HEK293 (cell line): ENCODE measurements at regions not wholly inside any gene's neighbourhood (a gene's known extent, or its start where the extent isn't known, plus 50 kb on each side); places are given as distances from the start of the nearest gene placed in this dataset.

Experiments used
- PRDM2 ChIP-seq: fragments of 450-650 bp; formaldehyde crosslinking; IDR thresholded peaks from 2 replicates; pipeline ENCODE4 v1.5.1; 2016; ENCODE audit warnings: missing biosample characterization, missing genetic modification characterization, borderline replicate concordance
- ZSCAN16 ChIP-seq: fragments of 450-650 bp; formaldehyde crosslinking; IDR thresholded peaks from 2 replicates; pipeline ENCODE4 v1.5.1; 2016; ENCODE audit warnings: missing biosample characterization, missing genetic modification characterization
- TF ChIP-seq, protein P1 (sequence below): fragments of 450-650 bp; formaldehyde crosslinking; IDR thresholded peaks from 2 replicates; pipeline ENCODE4 v1.5.1; 2016; ENCODE audit warnings: missing biosample characterization, missing genetic modification characterization

DNA sequence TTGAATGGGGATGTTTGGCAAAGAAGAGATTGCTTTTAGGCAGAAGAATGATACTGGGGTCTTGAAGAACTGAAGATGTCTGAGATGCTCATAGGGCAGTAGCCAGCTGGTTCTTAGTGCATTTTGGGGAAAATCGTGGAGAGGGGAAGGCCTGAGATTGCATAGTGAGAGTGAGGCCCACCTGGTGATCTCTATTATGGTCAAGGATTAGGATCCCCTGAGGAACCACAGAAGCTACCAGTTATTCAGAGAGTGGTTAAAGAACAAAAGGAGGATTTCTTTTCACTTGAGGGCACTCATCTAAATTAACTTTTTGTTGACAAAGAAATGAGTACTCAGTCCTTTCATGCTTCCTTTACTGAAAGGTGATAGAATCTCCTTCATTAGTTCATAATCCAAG, 271.3 kb upstream of the HAND2 start:
- TF ChIP-seq, protein P1, sequence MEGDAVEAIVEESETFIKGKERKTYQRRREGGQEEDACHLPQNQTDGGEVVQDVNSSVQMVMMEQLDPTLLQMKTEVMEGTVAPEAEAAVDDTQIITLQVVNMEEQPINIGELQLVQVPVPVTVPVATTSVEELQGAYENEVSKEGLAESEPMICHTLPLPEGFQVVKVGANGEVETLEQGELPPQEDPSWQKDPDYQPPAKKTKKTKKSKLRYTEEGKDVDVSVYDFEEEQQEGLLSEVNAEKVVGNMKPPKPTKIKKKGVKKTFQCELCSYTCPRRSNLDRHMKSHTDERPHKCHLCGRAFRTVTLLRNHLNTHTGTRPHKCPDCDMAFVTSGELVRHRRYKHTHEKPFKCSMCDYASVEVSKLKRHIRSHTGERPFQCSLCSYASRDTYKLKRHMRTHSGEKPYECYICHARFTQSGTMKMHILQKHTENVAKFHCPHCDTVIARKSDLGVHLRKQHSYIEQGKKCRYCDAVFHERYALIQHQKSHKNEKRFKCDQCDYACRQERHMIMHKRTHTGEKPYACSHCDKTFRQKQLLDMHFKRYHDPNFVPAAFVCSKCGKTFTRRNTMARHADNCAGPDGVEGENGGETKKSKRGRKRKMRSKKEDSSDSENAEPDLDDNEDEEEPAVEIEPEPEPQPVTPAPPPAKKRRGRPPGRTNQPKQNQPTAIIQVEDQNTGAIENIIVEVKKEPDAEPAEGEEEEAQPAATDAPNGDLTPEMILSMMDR (tag by site-specific recombination) = no peak
- TF ChIP-seq PRDM2 (tag by site-specific recombination) (no peak), ZSCAN16 (no peak)
